GM23338 (cell line): ENCODE measurements at regions not wholly inside any gene's neighbourhood (a gene's known extent, or its start where the extent isn't known, plus 50 kb on each side); places are given as distances from the start of the nearest gene placed in this dataset.

ENCODE experiments used
- ATAC-seq: fragments of 200-7000 bp; cut with Tn5 transposase; 3 replicates; pipeline ENCODE4 v1.9.1; 2020
- DNase-seq: peaks from one replicate; pipeline ENCODE4 v3.0.0-alpha.2; 2015; ENCODE audit warnings: low spot score
- H2AFZ ChIP-seq: fragments of 200-600 bp; sonication (generic); 2 replicates; pipeline ENCODE4 v1.8.0; 2016; ENCODE audit warnings: antibody characterized with exemption, mild to moderate bottlenecking, moderate library complexity
- H3F3A ChIP-seq: fragments of 200-600 bp; sonication (generic); replicated peaks from 2 replicates; pipeline ENCODE4 v1.8.0; 2017; ENCODE audit warnings: antibody characterized with exemption, mixed run types, low read depth
- H3K27ac ChIP-seq: fragments of 200-600 bp; sonication (generic); 2 replicates; pipeline ENCODE4 v1.6.1; 2016; ENCODE audit warnings: low read depth
- H3K27me3 ChIP-seq: fragments of 200-600 bp; sonication (generic); 2 replicates; pipeline ENCODE4 v1.8.0; 2016; ENCODE audit warnings: mild to moderate bottlenecking, mixed run types, moderate library complexity; ENCODE audit not compliant: insufficient read depth
- H3K36me3 ChIP-seq: fragments of 200-600 bp; sonication (generic); 2 replicates; pipeline ENCODE4 v1.8.0; 2016; ENCODE audit warnings: mild to moderate bottlenecking; ENCODE audit not compliant: insufficient read depth
- H3K4me1 ChIP-seq: fragments of 200-600 bp; sonication (generic); 2 replicates; pipeline ENCODE4 v1.8.0; 2016; ENCODE audit warnings: mild to moderate bottlenecking, moderate library complexity; ENCODE audit not compliant: insufficient read depth
- H3K4me2 ChIP-seq: fragments of 200-600 bp; sonication (generic); 2 replicates; pipeline ENCODE4 v1.7.1; 2017; ENCODE audit warnings: mixed run types
- H3K4me3 ChIP-seq: fragments of 200-600 bp; sonication (generic); 2 replicates; pipeline ENCODE4 v1.6.1; 2016; ENCODE audit warnings: mixed run types
- H3K79me2 ChIP-seq: fragments of 200-600 bp; sonication (generic); replicated peaks from 2 replicates; pipeline ENCODE4 v1.8.0; 2017; ENCODE audit warnings: mild to moderate bottlenecking; ENCODE audit not compliant: insufficient read depth
- H3K9me2 ChIP-seq: fragments of 200-600 bp; sonication (generic); 2 replicates; pipeline ENCODE4 v1.8.0; 2017; ENCODE audit not compliant: insufficient read depth
- H4K20me1 ChIP-seq: fragments of 200-600 bp; sonication (generic); replicated peaks from 2 replicates; pipeline ENCODE4 v1.8.0; 2017; ENCODE audit warnings: mild to moderate bottlenecking; ENCODE audit not compliant: insufficient read depth
- H3K27ac Mint-ChIP-seq: 2 replicates; pipeline ENCODE4 v1.8.0; 2020; ENCODE audit warnings: inconsistent platforms, mild to moderate bottlenecking, moderate library complexity, mixed read lengths
- H3K27me3 Mint-ChIP-seq: 3 replicates; pipeline ENCODE4 v1.8.0; 2022; ENCODE audit warnings: low read depth, mild to moderate bottlenecking, moderate library complexity, mixed read lengths, inconsistent platforms; ENCODE audit not compliant: insufficient read depth, poor library complexity
- H3K36me3 Mint-ChIP-seq: 3 replicates; pipeline ENCODE4 v1.8.0; 2021; ENCODE audit warnings: low read depth, mild to moderate bottlenecking, inconsistent platforms, moderate library complexity, mixed read lengths
- H3K4me1 Mint-ChIP-seq: 3 replicates; pipeline ENCODE4 v1.8.0; 2020; ENCODE audit warnings: mild to moderate bottlenecking, inconsistent platforms, mixed read lengths
- H3K4me3 Mint-ChIP-seq: 3 replicates; pipeline ENCODE4 v1.8.0; 2021; ENCODE audit warnings: moderate library complexity, mild to moderate bottlenecking, inconsistent platforms, mixed read lengths
- H3K9me3 Mint-ChIP-seq: 3 replicates; pipeline ENCODE4 v1.8.0; 2020; ENCODE audit warnings: moderate library complexity, mild to moderate bottlenecking, inconsistent platforms, mixed read lengths
- CREB1 ChIP-seq: fragments of 250-450 bp; sonication (Bioruptor Pico); IDR thresholded peaks from 2 replicates; pipeline ENCODE4 v1.5.0; 2020; ENCODE audit warnings: low read depth, mild to moderate bottlenecking, moderate library complexity
- EZH2 ChIP-seq: fragments of 200-600 bp; sonication (generic); IDR thresholded peaks from one replicate; pipeline ENCODE4 v1.8.0; 2017; ENCODE audit warnings: antibody characterized with exemption, mild to moderate bottlenecking, low read depth; ENCODE audit not compliant: unreplicated experiment
- EZH2phosphoT487 ChIP-seq: fragments of 200-600 bp; sonication (generic); IDR thresholded peaks from one replicate; pipeline ENCODE4 v1.8.1; 2018; ENCODE audit warnings: antibody characterized with exemption; ENCODE audit not compliant: unreplicated experiment
- JUNB ChIP-seq: IDR thresholded peaks from one replicate; pipeline ENCODE4 v1.6.1; 2016; ENCODE audit warnings: antibody characterized with exemption; ENCODE audit not compliant: unreplicated experiment
- NANOG ChIP-seq: IDR thresholded peaks from 2 replicates; pipeline ENCODE4 v1.6.1; 2016; ENCODE audit warnings: antibody characterized with exemption, borderline replicate concordance
- POLR2AphosphoS5 ChIP-seq: IDR thresholded peaks from 2 replicates; pipeline ENCODE4 v1.6.1; 2016; ENCODE audit warnings: antibody characterized with exemption, low read depth
- STAT1 ChIP-seq: IDR thresholded peaks from one replicate; pipeline ENCODE4 v1.6.1; 2016; ENCODE audit warnings: antibody characterized with exemption; ENCODE audit not compliant: unreplicated experiment
- ZNF114 ChIP-seq: fragments of 250-450 bp; sonication (Bioruptor Pico); IDR thresholded peaks from 2 replicates; pipeline ENCODE4 v1.5.0; 2020; ENCODE audit warnings: mild to moderate bottlenecking, moderate library complexity
- ZNF331 ChIP-seq: fragments of 250-450 bp; sonication (Bioruptor Pico); IDR thresholded peaks from 2 replicates; pipeline ENCODE4 v1.5.0; 2020; ENCODE audit warnings: low read depth, mild to moderate bottlenecking, moderate library complexity
- TF ChIP-seq, protein P1 (sequence below): fragments of 250-450 bp; sonication (Bioruptor Pico); IDR thresholded peaks from 2 replicates; pipeline ENCODE4 v1.5.0; 2020; ENCODE audit warnings: mild to moderate bottlenecking, moderate library complexity
- TF ChIP-seq, protein P2 (sequence below): IDR thresholded peaks from 2 replicates; pipeline ENCODE4 v1.6.1; 2016; ENCODE audit warnings: antibody characterized with exemption
- TF ChIP-seq, protein P3 (sequence below), 2 experiments: fragments of 200-600 bp in 1 of 2; sonication (generic) in 1 of 2; conservative IDR thresholded peaks; 2 replicates each; pipeline versions ENCODE4 v1.5.1 to v1.6.1; 2016 to 2017; ENCODE audit warnings: antibody characterized with exemption in 2 of 2, low read depth in 2 of 2, mild to moderate bottlenecking in 2 of 2, moderate library complexity in 1 of 2
- TF ChIP-seq, protein P4 (sequence below): IDR thresholded peaks from one replicate; pipeline ENCODE4 v1.6.1; 2018; ENCODE audit warnings: antibody characterized with exemption; ENCODE audit not compliant: unreplicated experiment

DNA sequence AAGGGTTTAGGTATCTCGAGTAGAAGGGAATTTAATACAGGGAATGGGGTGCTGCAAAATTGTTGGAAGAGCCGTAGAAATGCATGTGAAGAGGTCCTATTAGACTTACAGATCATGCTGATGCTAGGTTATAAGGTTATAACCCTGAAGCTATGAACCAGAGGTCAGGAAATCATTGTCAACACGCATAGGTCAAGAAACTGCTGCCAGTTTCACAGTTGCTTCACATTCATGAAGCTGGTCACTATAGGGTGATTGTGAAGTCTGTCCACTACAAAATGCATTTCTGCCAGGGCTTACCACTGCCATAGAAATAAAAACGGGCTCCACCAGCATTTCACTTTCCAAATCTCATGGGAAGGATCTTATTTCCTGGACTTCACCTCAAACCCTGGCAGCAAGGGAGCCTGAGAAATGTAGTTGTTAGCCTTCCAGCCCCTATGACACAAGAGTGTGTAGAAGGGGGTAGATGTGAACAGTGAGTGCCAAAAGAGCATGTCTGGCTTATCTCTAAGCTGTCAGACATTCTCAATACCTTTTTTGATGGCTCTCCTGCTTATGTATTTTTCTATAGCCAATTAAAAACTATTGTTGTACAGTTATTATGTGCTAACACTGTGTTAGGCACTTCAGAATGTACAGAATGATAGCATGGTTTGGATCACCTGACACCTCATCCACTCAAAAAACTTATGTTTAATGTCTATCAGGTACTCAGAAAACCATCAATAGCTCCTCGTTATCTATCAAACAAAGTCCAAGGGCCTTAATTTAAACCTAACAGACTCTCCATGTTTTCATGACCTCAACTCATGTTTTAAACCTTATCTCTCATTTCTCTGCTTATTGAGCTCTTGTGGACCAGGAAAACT is 148.3 kb upstream of the TSC22D2 start:
- Histone ChIP-seq H3K9me2 (no peaks in the 10 kb centered on the region), H3K4me1 (no peaks in the 10 kb centered on the region), H3K36me3 (no peaks in the 10 kb centered on the region), H3K4me2 (no peak overlapping the region), H3F3A (no peaks in the 10 kb centered on the region), H3K27ac (no peak overlapping the region), H3K79me2 (no peaks in the 10 kb centered on the region), H4K20me1 (no peaks in the 10 kb centered on the region), H3K27me3 (no peaks in the 10 kb centered on the region), H2AFZ (no peak overlapping the region), H3K4me3 (no peak overlapping the region)
- TF ChIP-seq EZH2 (no peak), NANOG (no peak), POLR2AphosphoS5 (no peak), STAT1 (no peak), JUNB (no peak), EZH2phosphoT487 (no peak), ZNF331 (CRISPR knock-in tag) (no peak), CREB1 (CRISPR knock-in tag) (no peak), ZNF114 (no peak)
- TF ChIP-seq, protein P1, sequence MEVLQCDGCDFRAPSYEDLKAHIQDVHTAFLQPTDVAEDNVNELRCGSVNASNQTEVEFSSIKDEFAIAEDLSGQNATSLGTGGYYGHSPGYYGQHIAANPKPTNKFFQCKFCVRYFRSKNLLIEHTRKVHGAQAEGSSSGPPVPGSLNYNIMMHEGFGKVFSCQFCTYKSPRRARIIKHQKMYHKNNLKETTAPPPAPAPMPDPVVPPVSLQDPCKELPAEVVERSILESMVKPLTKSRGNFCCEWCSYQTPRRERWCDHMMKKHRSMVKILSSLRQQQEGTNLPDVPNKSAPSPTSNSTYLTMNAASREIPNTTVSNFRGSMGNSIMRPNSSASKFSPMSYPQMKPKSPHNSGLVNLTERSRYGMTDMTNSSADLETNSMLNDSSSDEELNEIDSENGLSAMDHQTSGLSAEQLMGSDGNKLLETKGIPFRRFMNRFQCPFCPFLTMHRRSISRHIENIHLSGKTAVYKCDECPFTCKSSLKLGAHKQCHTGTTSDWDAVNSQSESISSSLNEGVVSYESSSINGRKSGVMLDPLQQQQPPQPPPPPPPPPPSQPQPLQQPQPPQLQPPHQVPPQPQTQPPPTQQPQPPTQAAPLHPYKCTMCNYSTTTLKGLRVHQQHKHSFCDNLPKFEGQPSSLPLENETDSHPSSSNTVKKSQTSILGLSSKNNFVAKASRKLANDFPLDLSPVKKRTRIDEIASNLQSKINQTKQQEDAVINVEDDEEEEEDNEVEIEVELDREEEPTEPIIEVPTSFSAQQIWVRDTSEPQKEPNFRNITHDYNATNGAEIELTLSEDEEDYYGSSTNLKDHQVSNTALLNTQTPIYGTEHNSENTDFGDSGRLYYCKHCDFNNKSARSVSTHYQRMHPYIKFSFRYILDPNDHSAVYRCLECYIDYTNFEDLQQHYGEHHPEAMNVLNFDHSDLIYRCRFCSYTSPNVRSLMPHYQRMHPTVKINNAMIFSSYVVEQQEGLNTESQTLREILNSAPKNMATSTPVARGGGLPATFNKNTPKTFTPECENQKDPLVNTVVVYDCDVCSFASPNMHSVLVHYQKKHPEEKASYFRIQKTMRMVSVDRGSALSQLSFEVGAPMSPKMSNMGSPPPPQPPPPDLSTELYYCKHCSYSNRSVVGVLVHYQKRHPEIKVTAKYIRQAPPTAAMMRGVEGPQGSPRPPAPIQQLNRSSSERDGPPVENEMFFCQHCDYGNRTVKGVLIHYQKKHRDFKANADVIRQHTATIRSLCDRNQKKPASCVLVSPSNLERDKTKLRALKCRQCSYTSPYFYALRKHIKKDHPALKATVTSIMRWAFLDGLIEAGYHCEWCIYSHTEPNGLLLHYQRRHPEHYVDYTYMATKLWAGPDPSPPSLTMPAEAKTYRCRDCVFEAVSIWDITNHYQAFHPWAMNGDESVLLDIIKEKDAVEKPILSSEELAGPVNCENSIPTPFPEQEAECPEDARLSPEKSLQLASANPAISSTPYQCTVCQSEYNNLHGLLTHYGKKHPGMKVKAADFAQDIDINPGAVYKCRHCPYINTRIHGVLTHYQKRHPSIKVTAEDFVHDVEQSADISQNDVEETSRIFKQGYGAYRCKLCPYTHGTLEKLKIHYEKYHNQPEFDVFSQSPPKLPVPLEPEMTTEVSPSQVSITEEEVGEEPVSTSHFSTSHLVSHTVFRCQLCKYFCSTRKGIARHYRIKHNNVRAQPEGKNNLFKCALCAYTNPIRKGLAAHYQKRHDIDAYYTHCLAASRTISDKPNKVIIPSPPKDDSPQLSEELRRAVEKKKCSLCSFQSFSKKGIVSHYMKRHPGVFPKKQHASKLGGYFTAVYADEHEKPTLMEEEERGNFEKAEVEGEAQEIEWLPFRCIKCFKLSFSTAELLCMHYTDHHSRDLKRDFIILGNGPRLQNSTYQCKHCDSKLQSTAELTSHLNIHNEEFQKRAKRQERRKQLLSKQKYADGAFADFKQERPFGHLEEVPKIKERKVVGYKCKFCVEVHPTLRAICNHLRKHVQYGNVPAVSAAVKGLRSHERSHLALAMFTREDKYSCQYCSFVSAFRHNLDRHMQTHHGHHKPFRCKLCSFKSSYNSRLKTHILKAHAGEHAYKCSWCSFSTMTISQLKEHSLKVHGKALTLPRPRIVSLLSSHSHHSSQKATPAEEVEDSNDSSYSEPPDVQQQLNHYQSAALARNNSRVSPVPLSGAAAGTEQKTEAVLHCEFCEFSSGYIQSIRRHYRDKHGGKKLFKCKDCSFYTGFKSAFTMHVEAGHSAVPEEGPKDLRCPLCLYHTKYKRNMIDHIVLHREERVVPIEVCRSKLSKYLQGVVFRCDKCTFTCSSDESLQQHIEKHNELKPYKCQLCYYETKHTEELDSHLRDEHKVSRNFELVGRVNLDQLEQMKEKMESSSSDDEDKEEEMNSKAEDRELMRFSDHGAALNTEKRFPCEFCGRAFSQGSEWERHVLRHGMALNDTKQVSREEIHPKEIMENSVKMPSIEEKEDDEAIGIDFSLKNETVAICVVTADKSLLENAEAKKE (CRISPR knock-in tag), result no peak
- TF ChIP-seq, protein P2, sequence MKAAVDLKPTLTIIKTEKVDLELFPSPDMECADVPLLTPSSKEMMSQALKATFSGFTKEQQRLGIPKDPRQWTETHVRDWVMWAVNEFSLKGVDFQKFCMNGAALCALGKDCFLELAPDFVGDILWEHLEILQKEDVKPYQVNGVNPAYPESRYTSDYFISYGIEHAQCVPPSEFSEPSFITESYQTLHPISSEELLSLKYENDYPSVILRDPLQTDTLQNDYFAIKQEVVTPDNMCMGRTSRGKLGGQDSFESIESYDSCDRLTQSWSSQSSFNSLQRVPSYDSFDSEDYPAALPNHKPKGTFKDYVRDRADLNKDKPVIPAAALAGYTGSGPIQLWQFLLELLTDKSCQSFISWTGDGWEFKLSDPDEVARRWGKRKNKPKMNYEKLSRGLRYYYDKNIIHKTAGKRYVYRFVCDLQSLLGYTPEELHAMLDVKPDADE, result no peak
- TF ChIP-seq, protein P3, sequence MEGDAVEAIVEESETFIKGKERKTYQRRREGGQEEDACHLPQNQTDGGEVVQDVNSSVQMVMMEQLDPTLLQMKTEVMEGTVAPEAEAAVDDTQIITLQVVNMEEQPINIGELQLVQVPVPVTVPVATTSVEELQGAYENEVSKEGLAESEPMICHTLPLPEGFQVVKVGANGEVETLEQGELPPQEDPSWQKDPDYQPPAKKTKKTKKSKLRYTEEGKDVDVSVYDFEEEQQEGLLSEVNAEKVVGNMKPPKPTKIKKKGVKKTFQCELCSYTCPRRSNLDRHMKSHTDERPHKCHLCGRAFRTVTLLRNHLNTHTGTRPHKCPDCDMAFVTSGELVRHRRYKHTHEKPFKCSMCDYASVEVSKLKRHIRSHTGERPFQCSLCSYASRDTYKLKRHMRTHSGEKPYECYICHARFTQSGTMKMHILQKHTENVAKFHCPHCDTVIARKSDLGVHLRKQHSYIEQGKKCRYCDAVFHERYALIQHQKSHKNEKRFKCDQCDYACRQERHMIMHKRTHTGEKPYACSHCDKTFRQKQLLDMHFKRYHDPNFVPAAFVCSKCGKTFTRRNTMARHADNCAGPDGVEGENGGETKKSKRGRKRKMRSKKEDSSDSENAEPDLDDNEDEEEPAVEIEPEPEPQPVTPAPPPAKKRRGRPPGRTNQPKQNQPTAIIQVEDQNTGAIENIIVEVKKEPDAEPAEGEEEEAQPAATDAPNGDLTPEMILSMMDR (conservative IDR thresholded peaks at IDR 0.05; ENCODE audit: low read depth in 2 of 2), result no peak
- TF ChIP-seq, protein P4, sequence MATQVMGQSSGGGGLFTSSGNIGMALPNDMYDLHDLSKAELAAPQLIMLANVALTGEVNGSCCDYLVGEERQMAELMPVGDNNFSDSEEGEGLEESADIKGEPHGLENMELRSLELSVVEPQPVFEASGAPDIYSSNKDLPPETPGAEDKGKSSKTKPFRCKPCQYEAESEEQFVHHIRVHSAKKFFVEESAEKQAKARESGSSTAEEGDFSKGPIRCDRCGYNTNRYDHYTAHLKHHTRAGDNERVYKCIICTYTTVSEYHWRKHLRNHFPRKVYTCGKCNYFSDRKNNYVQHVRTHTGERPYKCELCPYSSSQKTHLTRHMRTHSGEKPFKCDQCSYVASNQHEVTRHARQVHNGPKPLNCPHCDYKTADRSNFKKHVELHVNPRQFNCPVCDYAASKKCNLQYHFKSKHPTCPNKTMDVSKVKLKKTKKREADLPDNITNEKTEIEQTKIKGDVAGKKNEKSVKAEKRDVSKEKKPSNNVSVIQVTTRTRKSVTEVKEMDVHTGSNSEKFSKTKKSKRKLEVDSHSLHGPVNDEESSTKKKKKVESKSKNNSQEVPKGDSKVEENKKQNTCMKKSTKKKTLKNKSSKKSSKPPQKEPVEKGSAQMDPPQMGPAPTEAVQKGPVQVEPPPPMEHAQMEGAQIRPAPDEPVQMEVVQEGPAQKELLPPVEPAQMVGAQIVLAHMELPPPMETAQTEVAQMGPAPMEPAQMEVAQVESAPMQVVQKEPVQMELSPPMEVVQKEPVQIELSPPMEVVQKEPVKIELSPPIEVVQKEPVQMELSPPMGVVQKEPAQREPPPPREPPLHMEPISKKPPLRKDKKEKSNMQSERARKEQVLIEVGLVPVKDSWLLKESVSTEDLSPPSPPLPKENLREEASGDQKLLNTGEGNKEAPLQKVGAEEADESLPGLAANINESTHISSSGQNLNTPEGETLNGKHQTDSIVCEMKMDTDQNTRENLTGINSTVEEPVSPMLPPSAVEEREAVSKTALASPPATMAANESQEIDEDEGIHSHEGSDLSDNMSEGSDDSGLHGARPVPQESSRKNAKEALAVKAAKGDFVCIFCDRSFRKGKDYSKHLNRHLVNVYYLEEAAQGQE, result no peak
- ATAC-seq, result no peak
- no peaks in the 10 kb centered on the region for H3K27me3 Mint-ChIP-seq
- H3K36me3 Mint-ChIP-seq, result no peaks in the 10 kb centered on the region
- H3K27ac Mint-ChIP-seq, result no peak overlapping the region
- H3K4me3 Mint-ChIP-seq, result no peak overlapping the region
- H3K9me3 Mint-ChIP-seq, result no peaks in the 10 kb centered on the region; the same call in 2 of the 3 replicates
- no peak for DNase-seq
- H3K4me1 Mint-ChIP-seq, result peaks cover 9% of the 10 kb centered on the region; the same call in 2 of the 3 replicates
